OCI-LY1 (cell line): ENCODE measurements at regions not wholly inside any gene's neighbourhood (a gene's known extent, or its start where the extent isn't known, plus 50 kb on each side); places are given as distances from the start of the nearest gene placed in this dataset.
"Not testable (repeated sequence)": the region's sequence is repeated elsewhere in the genome, so short reads cannot be mapped to it uniquely, and the experiment has no call there.

Source experiments
- H2AFZ ChIP-seq: fragments of 200-600 bp; sonication (generic), shearing (Covaris generic); 2 replicates; pipeline ENCODE4 v1.6.0; 2014; ENCODE audit warnings: antibody characterized with exemption, mild to moderate bottlenecking, low read length
- H3F3A ChIP-seq: fragments of 200-600 bp; sonication (generic), shearing (Covaris generic); 2 replicates; pipeline ENCODE4 v1.6.0; 2014; ENCODE audit warnings: mild to moderate bottlenecking, antibody characterized with exemption, low read length, moderate library complexity; ENCODE audit not compliant: insufficient read depth
- H3K27ac ChIP-seq: fragments of 200-600 bp; sonication (generic); 2 replicates; pipeline ENCODE4 v1.5.1; 2014; ENCODE audit warnings: low read length, mixed run types, mild to moderate bottlenecking, low read depth; ENCODE audit not compliant: poor library complexity, severe bottlenecking
- H3K27me3 ChIP-seq: fragments of 200-600 bp; sonication (generic); 2 replicates; pipeline ENCODE4 v1.6.0; 2014; ENCODE audit warnings: antibody characterized with exemption, mild to moderate bottlenecking, low read length, moderate library complexity; ENCODE audit not compliant: insufficient read depth
- H3K36me3 ChIP-seq: fragments of 200-600 bp; sonication (generic); 2 replicates; pipeline ENCODE4 v1.6.1; 2014; ENCODE audit warnings: mild to moderate bottlenecking, antibody characterized with exemption, low read length, moderate library complexity, mixed read lengths; ENCODE audit not compliant: insufficient read depth
- H3K4me1 ChIP-seq: fragments of 200-600 bp; sonication (generic); 2 replicates; pipeline ENCODE4 v1.5.1; 2014; ENCODE audit warnings: mild to moderate bottlenecking, low read length, moderate library complexity; ENCODE audit not compliant: insufficient read depth, severe bottlenecking
- H3K4me2 ChIP-seq: fragments of 200-600 bp; sonication (generic), shearing (Covaris generic); 2 replicates; pipeline ENCODE4 v1.6.1; 2014; ENCODE audit warnings: low read length
- H3K4me3 ChIP-seq: fragments of 200-600 bp; sonication (generic); 2 replicates; pipeline ENCODE4 v1.5.1; 2014; ENCODE audit warnings: low read length, low read depth, mild to moderate bottlenecking, mixed read lengths; ENCODE audit not compliant: poor library complexity, severe bottlenecking
- H3K79me2 ChIP-seq: fragments of 200-600 bp; shearing (Covaris generic); 2 replicates; pipeline ENCODE4 v1.6.1; 2016; ENCODE audit warnings: mixed run types, low read length, mixed read lengths; ENCODE audit not compliant: insufficient read depth
- H3K9ac ChIP-seq: fragments of 200-600 bp; sonication (generic), shearing (Covaris generic); 2 replicates; pipeline ENCODE4 v1.6.1; 2014; ENCODE audit warnings: mild to moderate bottlenecking, low read length, mixed read lengths
- H3K9me2 ChIP-seq: fragments of 200-600 bp; sonication (generic), shearing (Covaris generic); 2 replicates; pipeline ENCODE4 v1.6.1; 2014; ENCODE audit warnings: low read depth, mild to moderate bottlenecking, low read length, mixed read lengths
- H3K9me3 ChIP-seq: fragments of 200-600 bp; shearing (Covaris generic); 2 replicates; pipeline ENCODE4 v1.6.1; 2014; ENCODE audit warnings: low read length, mixed read lengths
- H4K20me1 ChIP-seq: fragments of 200-600 bp; sonication (generic), shearing (Covaris generic); 2 replicates; pipeline ENCODE4 v1.6.0; 2016; ENCODE audit warnings: mild to moderate bottlenecking, low read length; ENCODE audit not compliant: insufficient read depth
- CTCF ChIP-seq: fragments of 200-600 bp; sonication (generic), shearing (Covaris generic); IDR thresholded peaks from 2 replicates; pipeline ENCODE4 v1.5.1; 2017; ENCODE audit warnings: mild to moderate bottlenecking, antibody characterized with exemption, low read length, moderate library complexity, mixed read lengths
- EZH2 ChIP-seq: fragments of 200-600 bp; sonication (generic), shearing (Covaris generic); IDR thresholded peaks from 2 replicates; pipeline ENCODE4 v1.8.0; 2017; ENCODE audit warnings: borderline replicate concordance, mixed run types, mild to moderate bottlenecking, antibody characterized with exemption, low read length, moderate library complexity, mixed read lengths

DNA sequence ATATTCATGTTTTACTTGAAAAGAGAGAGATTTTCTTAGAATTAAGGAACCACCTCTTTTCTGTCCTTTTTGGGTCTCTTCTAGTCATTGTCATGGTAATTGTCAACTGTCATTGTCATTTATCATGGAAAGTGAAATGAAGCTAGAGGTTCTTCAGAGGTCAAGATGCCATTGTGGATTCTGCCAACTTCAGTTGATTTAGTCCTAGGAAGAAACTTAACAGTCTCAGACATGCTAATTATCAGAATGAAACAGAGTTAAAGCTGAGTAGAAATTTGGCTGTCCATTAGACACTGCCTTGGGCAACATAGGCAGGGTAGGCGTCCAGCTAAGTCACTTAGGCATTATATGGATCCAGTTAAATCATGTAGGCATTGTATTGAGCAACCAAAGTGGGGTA, 796.1 kb upstream of the ADGRL3 start:
- Histone ChIP-seq H3K36me3 (no peaks in the 10 kb centered on the region), H3K9me2 (no peaks in the 10 kb centered on the region), H3K27ac (no peak overlapping the region), H3K79me2 (no peaks in the 10 kb centered on the region), H4K20me1 (no peaks in the 10 kb centered on the region), H3K9ac (no peak overlapping the region), H3K4me3 (no peak overlapping the region), H3F3A (no peaks in the 10 kb centered on the region), H3K4me1 (no peaks in the 10 kb centered on the region), H3K9me3 (no peaks in the 10 kb centered on the region), H2AFZ (no peak overlapping the region), H3K27me3 (no peaks in the 10 kb centered on the region), H3K4me2 (no peak overlapping the region)
- TF ChIP-seq CTCF = no peak
- TF ChIP-seq EZH2 = no peak

DNA sequence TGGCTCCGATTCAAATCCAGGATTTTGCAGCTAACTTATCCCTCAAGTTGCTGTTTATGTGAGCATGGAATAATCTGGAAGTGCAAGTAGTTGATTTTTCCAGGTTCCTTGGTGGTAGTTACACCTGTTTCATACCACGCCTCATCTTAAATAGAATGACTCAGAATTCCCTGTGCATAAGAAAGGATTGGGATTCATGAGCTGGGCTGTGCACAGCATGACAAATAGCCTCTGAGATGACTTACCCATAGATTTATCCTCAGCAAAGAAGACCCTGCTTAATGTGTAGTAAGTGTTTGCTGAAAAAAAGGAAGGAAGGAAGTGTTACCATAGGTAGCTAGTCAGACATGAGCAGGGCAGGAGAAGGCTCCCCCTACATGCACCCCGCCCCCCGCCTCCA, 777.7 kb upstream of the ADGRL3 start:
- Histone ChIP-seq H3K4me3 (no peak overlapping the region), H2AFZ (no peak overlapping the region), H3F3A (no peaks in the 10 kb centered on the region), H3K9me3 (no peaks in the 10 kb centered on the region), H3K9me2 (no peaks in the 10 kb centered on the region), H3K27me3 (no peaks in the 10 kb centered on the region), H4K20me1 (no peaks in the 10 kb centered on the region), H3K27ac (no peak overlapping the region), H3K4me2 (no peak overlapping the region), H3K79me2 (no peaks in the 10 kb centered on the region), H3K9ac (no peak overlapping the region), H3K4me1 (no peaks in the 10 kb centered on the region), H3K36me3 (no peaks in the 10 kb centered on the region)
- no peak for TF ChIP-seq CTCF
- TF ChIP-seq EZH2 = no peak

DNA sequence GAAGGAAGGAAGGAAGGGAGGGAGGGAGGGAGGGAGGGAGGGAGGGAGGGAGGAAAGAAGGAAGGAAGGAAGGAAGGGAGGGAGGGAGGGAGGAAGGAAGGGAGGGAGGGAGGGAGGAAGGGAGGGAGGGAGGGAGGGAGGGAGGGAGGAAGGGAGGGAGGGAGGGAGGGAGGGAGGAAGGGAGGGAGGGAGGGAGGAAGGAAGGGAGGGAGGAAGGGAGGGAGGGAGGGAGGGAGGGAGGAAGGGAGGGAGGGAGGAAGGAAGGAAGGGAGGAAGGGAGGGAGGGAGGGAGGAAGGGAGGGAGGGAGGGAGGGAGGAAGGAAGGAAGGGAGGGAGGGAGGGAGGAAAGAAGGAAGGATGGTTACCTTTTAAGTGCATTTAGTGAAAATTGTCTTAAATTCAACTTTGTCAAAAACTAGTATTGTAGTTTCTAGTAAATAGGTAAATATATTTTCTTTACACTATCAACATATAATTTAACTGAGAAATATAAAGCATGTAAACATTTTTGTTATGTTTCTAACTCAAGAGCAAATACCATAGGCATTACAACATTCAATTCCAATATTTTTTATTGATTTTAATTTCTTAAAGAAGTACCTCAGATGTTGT, 776.4 kb upstream of the ADGRL3 start:
- not testable (repeated sequence) for H3K27me3 ChIP-seq, H3K79me2 ChIP-seq

GRCh38 chr4:60432911-60433310, 767.2 kb upstream of the ADGRL3 start:
- no peak overlapping the region for H3K27ac ChIP-seq
- H3K9me3 ChIP-seq = no peaks in the 10 kb centered on the region
- H3K27me3 ChIP-seq = no peaks in the 10 kb centered on the region
- no peak overlapping the region for H2AFZ ChIP-seq
- H3F3A ChIP-seq = no peaks in the 10 kb centered on the region
- no peaks in the 10 kb centered on the region for H3K4me1 ChIP-seq
- H3K4me2 ChIP-seq = no peak overlapping the region
- no peak overlapping the region for H3K9ac ChIP-seq
- no peaks in the 10 kb centered on the region for H3K36me3 ChIP-seq
- TF ChIP-seq CTCF = no peak
- no peak for TF ChIP-seq EZH2
- no peak overlapping the region for H3K4me3 ChIP-seq
- no peaks in the 10 kb centered on the region for H3K79me2 ChIP-seq
- no peaks in the 10 kb centered on the region for H3K9me2 ChIP-seq
- no peaks in the 10 kb centered on the region for H4K20me1 ChIP-seq

More for the DNA sequence above, 776.4 kb upstream of the ADGRL3 start:
- H3K4me1 ChIP-seq, H4K20me1 ChIP-seq, H3F3A ChIP-seq, H3K4me3 ChIP-seq, H3K36me3 ChIP-seq, H3K9me3 ChIP-seq, H3K4me2 ChIP-seq, H3K9ac ChIP-seq, H2AFZ ChIP-seq, H3K9me2 ChIP-seq, H3K27ac ChIP-seq: not testable (repeated sequence)
